ENCODE measurements at regions not wholly inside any gene's neighbourhood (a gene's known extent, or its start where the extent isn't known, plus 50 kb on each side); places are given as distances from the start of the nearest gene placed in this dataset.

GRCh38 chr1:94319319-94320102 lies 82.1 kb upstream of the ARHGAP29 start:
- DNase-seq (ENCODE audit: insufficient read length, low spot score) (no peak), FAIRE-seq (no peak)
- TF ChIP-seq, protein P1, sequence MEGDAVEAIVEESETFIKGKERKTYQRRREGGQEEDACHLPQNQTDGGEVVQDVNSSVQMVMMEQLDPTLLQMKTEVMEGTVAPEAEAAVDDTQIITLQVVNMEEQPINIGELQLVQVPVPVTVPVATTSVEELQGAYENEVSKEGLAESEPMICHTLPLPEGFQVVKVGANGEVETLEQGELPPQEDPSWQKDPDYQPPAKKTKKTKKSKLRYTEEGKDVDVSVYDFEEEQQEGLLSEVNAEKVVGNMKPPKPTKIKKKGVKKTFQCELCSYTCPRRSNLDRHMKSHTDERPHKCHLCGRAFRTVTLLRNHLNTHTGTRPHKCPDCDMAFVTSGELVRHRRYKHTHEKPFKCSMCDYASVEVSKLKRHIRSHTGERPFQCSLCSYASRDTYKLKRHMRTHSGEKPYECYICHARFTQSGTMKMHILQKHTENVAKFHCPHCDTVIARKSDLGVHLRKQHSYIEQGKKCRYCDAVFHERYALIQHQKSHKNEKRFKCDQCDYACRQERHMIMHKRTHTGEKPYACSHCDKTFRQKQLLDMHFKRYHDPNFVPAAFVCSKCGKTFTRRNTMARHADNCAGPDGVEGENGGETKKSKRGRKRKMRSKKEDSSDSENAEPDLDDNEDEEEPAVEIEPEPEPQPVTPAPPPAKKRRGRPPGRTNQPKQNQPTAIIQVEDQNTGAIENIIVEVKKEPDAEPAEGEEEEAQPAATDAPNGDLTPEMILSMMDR (IDR thresholded peaks at IDR 0.05; ENCODE audit: insufficient read depth, missing control alignments): no peak

GRCh38 chr1:94318505-94319030 lies 81.2 kb upstream of the ARHGAP29 start:
- DNase-seq (ENCODE audit: insufficient read length, low spot score) (no peak), FAIRE-seq (no peak)
- TF ChIP-seq, protein P1 (IDR thresholded peaks at IDR 0.05; ENCODE audit: insufficient read depth, missing control alignments): no peak

DNA sequence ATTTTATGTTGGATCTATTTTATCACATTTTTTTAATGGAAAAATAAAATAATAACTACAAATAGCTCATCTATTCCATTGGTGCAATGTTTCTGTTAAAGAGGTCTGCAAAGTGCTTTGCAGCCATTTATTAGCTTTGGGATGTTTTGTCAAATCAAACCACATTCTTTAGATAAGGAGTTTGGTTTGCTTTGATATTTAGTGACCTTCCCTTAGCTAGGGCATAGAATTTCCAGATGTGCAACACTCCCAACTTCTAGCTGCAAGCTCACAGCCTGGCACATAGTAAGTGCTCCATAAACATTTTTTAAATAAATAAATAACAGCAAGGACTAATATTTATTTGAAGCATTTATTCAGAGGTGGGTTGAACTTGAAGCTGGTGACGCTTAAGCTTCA lies 80.4 kb upstream of the ARHGAP29 start:
- FAIRE-seq (no peak), DNase-seq (ENCODE audit: insufficient read length, low spot score) (no peak)
- TF ChIP-seq, protein P1 (IDR thresholded peaks at IDR 0.05; ENCODE audit: insufficient read depth, missing control alignments): no peak

DNA sequence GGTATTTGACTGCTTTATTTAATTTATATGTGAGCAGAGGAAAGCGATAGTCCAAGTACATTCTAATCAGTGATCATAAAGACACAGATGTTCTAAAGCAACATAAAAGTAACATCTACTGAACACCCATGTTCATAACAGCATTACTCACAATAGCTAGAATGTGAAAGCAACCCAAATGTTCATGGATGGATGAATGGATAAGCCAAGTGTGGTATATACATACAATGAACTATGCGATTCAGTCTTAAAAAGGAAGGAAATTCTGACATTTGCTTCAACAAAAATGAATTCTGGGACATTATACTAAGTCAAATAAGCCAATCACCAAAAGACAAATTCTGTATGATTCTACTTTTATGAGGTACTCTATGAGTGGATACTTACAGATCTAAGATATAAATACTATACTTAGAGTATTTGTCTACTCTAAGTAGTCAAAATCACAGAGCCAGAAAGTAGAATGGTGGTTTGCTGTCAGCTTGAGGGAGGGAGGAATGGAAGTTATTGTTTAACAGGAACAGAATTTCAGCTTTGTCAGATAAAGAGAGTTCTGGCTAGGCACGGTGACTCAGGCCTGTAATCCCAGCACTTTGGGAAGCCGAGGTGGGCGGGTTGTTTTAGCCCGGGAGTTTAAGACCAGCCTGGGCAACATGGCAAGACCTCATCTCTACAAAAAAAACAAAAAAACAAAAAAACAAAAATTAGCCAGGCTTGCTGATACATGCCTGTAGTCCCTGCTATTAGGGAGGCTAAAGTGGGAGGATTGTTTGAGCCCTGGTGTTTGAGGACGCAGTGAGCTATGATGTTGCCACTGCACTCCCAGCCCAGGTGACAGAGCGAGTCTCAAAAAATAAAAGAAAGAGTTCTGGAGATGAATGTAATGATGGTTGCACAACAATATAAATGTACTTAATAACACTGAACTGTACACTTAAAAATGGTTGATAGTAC lies 79.7 kb upstream of the ARHGAP29 start:
- DNase-seq (ENCODE audit: insufficient read length, low spot score) (no peak), FAIRE-seq (no peak)
- TF ChIP-seq, protein P1 (IDR thresholded peaks at IDR 0.05; ENCODE audit: insufficient read depth, missing control alignments): no peak

DNA sequence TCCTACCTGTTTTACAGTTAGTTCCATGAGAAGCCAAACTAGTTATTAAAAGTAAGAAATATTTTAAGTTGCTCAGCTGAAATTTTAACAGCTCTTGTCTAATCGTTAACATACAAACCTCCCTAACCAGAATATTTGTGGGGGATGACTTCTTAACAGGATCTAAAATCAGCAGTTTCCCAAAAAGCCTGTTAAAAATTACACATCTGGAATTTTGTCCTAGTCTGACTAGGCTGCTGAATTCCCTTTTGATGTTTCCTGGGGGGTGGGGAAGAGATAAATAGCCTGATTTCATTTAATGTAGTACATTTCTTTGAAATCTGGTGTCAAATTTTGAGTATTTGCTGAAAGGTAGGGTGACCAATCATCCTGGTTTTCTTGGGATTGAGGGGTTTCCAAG lies 78.8 kb upstream of the ARHGAP29 start:
- FAIRE-seq (no peak), DNase-seq (ENCODE audit: insufficient read length, low spot score) (no peak)
- TF ChIP-seq, protein P1 (IDR thresholded peaks at IDR 0.05; ENCODE audit: insufficient read depth, missing control alignments): no peak

DNA sequence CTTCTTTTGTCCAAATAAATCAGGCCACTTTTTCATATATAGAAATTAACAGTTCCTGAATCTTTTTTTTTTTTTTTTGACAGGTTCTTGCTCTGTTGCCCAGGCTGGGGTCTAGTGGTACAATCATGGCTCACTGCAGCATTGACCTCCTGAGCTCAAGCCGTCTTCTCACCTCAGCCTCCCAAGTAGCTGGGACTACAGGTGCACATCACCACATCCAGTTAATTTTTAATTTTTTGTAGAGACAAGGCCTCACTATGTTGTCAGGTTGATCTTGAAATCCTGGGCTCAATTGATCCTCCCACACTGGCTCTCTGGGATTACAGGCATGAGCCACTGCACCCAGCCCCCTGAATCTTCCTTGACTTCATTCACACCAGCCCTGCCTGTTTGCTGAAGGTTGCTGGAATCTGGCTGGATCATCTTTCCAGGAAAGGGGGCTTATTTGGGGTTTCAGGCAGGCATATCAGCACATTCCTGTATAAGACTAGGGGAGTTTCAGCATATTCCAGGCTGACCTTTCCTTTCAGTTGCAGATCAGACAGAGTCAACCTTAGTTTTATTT lies 78.2 kb upstream of the ARHGAP29 start:
- TF ChIP-seq, protein P1 (IDR thresholded peaks at IDR 0.05; ENCODE audit: insufficient read depth, missing control alignments): no peak
- FAIRE-seq (no peak), DNase-seq (ENCODE audit: insufficient read length, low spot score) (no peak)
